ENCODE measurements at regions not wholly inside any gene's neighbourhood (a gene's known extent, or its start where the extent isn't known, plus 50 kb on each side); places are given as distances from the start of the nearest gene placed in this dataset.

- no peak for TF ChIP-seq CTCF (IDR thresholded peaks at IDR 0.05; ENCODE audit: low read depth, low read length)
- DNase-seq (ENCODE audit: extremely low read depth, low read depth), result no peak
These were observed 231.5 kb downstream of the PTH2R start for GRCh38 chr2:208638059-208638458.

DNA sequence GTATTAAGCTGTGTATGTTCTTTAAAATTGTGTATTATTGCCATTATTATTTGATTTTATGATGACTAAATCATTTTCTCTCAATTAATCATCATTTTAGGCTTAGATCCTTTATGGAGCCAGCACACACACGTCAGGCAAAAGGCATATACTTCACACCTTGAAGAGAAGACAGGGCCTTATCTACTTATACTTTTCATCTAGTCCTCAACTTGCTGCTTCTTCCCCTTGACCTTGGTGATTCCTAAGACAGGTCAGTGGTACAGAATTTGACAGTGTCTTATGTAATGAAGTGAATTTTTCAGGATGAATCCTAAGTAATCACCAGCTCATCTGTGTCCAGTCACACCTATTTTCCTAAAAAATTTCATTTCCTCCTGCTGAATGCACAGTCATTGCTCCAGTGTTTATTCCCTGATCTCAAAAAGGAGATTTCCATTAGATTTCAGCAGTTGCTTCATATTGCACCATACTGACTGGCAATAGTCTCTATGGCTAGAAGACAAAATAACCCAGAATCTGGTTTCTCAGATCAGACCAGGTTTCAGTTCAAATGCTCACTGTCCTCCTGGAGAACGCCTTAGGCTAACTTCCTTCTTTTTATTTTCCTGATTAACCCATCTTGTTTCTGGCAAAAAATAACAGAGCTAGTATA is 235.7 kb downstream of the PTH2R start:
- TF ChIP-seq CTCF (IDR thresholded peaks at IDR 0.05; ENCODE audit: low read depth, low read length), result no peak
- DNase-seq (ENCODE audit: extremely low read depth, low read depth), result no peak

GRCh38 chr2:208643145-208643544 is 236.6 kb downstream of the PTH2R start:
- no peak for TF ChIP-seq CTCF (IDR thresholded peaks at IDR 0.05; ENCODE audit: low read depth, low read length)

GRCh38 chr2:208645226-208645625 is 238.6 kb downstream of the PTH2R start:
- DNase-seq (ENCODE audit: extremely low read depth, low read depth), result no peak
- TF ChIP-seq CTCF (IDR thresholded peaks at IDR 0.05; ENCODE audit: low read depth, low read length), result no peak

More at GRCh38 chr2:208643145-208643544, 236.6 kb downstream of the PTH2R start:
- no peak for DNase-seq (ENCODE audit: extremely low read depth, low read depth)

- TF ChIP-seq CTCF (IDR thresholded peaks at IDR 0.05; ENCODE audit: low read depth, low read length), result no peak
These were observed 241.8 kb downstream of the PTH2R start for GRCh38 chr2:208648368-208648767.

DNA sequence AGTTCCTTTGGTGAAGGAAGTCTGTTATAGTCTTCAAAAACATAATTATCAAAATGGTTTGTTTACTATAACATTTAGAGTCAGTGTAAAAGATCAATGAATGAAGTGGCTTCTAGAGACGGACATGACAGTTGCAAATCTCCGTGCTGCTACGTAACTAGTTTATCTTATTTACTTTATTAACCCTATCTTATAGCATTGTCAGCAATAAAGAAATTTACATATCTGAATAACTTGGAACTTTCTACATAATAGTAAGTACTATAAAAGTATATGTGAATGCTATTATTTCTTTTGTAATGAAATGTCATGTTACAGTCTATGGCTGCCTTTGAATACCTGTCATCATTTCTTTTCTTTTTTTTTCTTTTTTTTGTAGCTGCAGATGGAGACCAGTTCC is 246.8 kb downstream of the PTH2R start:
- DNase-seq (ENCODE audit: extremely low read depth, low read depth), result no peak
- TF ChIP-seq CTCF (IDR thresholded peaks at IDR 0.05; ENCODE audit: low read depth, low read length), result no peak

More at GRCh38 chr2:208648368-208648767, 241.8 kb downstream of the PTH2R start:
- no peak for DNase-seq (ENCODE audit: extremely low read depth, low read depth)

- DNase-seq (ENCODE audit: extremely low read depth, low read depth), result no peak
These were observed 247.5 kb downstream of the PTH2R start for GRCh38 chr2:208654056-208654455.

More at GRCh38 chr2:208654056-208654455, 247.5 kb downstream of the PTH2R start:
- no peak for TF ChIP-seq CTCF (IDR thresholded peaks at IDR 0.05; ENCODE audit: low read depth, low read length)

Data from AG09319 (cell line).